Uterus (tissue), 3 donors: ENCODE measurements at regions not wholly inside any gene's neighbourhood (a gene's known extent, or its start where the extent isn't known, plus 50 kb on each side); places are given as distances from the start of the nearest gene placed in this dataset.
A peak's percentile ranks its signal among the peaks of the same experiment; 100 is the strongest.

Experiments used
- DNase-seq, 2 donors: peaks; one replicate each; pipeline ENCODE4 v3.0.0-alpha.2; 2019 to 2020
- H3K27ac ChIP-seq, 2 donors: fragments of 200-600 bp; sonication (generic); 1 replicate in 1 of 2; 2 replicates in 1 of 2; pipeline ENCODE4 v1.5.1; 2016 to 2018
- H3K27me3 ChIP-seq, 2 donors: fragments of 200-600 bp; sonication (generic); one replicate each; pipeline ENCODE4 v1.5.1; 2018 to 2019; ENCODE audit warnings: control low read depth in 1 of 2
- H3K36me3 ChIP-seq, 2 donors: fragments of 200-600 bp; sonication (generic); one replicate each; pipeline ENCODE4 v1.5.1; 2019; ENCODE audit warnings: control low read depth in 1 of 2
- H3K4me1 ChIP-seq, 2 donors: fragments of 200-600 bp; sonication (generic); one replicate each; pipeline ENCODE4 v1.5.1; 2018 to 2019; ENCODE audit warnings: control low read depth in 1 of 2
- H3K4me3 ChIP-seq, 2 donors: fragments of 200-600 bp; sonication (generic); 1 replicate in 1 of 2; 2 replicates in 1 of 2; pipeline ENCODE4 v1.5.1; 2018 to 2019; ENCODE audit warnings: mild to moderate bottlenecking in 1 of 2
- H3K9me3 ChIP-seq, 2 donors: fragments of 200-600 bp; sonication (generic); one replicate each; pipeline ENCODE4 v1.5.1; 2019; ENCODE audit warnings: control low read depth in 1 of 2
- POLR2A ChIP-seq, 2 donors: fragments of 450-650 bp; IDR thresholded peaks; one replicate each; pipeline ENCODE4 v1.6.1; 2016; ENCODE audit warnings: antibody characterized with exemption in 2 of 2, mild to moderate bottlenecking in 1 of 2, moderate library complexity in 1 of 2
- intact Hi-C: fragments of 100-400 bp; cut with DNase I; formaldehyde crosslinking; loops from one replicate; pipeline ENCODE4 v1.15.1; 2023; ENCODE audit warnings: low total_unique reads
- TF ChIP-seq, protein P1 (sequence below), 4 experiments: fragments of 200-600 bp in 2 of 4; fragments of 450-650 bp in 2 of 4; sonication (generic) in 2 of 4; IDR thresholded peaks; one replicate each; pipeline ENCODE4 v1.5.1; 2016 to 2019; ENCODE audit warnings: antibody characterized with exemption in 4 of 4, mild to moderate bottlenecking in 2 of 4, moderate library complexity in 1 of 4
- donor health status: DM: yes; HTN: yes; CAD: no.

DNA sequence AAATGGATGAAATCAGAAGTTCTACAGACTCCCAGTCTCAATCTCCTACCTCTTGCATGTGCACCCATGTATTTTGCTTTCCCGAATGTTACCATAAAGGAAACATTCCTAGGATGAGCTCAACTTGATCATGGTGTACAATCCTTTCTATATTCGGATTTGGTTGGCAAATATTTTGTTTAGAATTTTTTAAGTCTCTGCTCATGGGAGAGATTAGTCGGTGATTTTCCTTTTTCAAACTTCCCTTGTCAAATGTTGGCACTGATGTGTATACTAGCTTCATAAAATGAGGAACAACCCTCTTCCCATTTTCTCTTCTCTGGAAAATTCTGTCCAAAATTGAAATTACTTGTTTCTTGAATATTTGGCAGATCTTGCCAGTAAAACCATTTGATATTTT, 317.6 kb upstream of the RASGRP1 start:
- intact Hi-C loops = no loop called here
- DNase-seq = no peak
- no peaks in the 10 kb centered on the region for H3K9me3 ChIP-seq
- TF ChIP-seq, protein P1, sequence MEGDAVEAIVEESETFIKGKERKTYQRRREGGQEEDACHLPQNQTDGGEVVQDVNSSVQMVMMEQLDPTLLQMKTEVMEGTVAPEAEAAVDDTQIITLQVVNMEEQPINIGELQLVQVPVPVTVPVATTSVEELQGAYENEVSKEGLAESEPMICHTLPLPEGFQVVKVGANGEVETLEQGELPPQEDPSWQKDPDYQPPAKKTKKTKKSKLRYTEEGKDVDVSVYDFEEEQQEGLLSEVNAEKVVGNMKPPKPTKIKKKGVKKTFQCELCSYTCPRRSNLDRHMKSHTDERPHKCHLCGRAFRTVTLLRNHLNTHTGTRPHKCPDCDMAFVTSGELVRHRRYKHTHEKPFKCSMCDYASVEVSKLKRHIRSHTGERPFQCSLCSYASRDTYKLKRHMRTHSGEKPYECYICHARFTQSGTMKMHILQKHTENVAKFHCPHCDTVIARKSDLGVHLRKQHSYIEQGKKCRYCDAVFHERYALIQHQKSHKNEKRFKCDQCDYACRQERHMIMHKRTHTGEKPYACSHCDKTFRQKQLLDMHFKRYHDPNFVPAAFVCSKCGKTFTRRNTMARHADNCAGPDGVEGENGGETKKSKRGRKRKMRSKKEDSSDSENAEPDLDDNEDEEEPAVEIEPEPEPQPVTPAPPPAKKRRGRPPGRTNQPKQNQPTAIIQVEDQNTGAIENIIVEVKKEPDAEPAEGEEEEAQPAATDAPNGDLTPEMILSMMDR (IDR thresholded peaks at IDR 0.05) = no peak
- no peak for TF ChIP-seq POLR2A (IDR thresholded peaks at IDR 0.05)
- H3K4me3 ChIP-seq = no peak overlapping the region
- H3K27me3 ChIP-seq = no peaks in the 10 kb centered on the region
- H3K36me3 ChIP-seq = no peaks in the 10 kb centered on the region
- H3K27ac ChIP-seq = no peak overlapping the region
- peaks cover 0 to 4% of the 10 kb centered on the region in 2 donors for H3K4me1 ChIP-seq

DNA sequence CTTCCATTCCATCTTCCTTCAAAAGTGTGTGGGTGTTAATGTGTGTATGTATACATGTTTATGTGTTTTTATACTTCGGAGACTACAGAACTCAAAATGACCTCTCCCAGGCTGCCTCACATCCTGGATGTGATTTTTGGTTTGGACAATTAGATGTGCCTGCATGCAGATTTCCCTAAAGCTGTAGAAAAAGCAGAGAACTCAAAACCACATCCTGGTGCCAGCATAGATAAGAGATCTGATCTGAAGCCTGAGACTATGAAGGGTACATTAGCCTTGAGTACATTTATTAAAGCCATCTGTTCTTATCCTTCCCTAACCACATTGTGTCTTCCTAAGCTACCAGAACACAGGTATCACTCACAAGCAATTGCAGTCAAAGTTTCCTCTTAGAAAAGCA, 319.4 kb upstream of the RASGRP1 start:
- H3K27ac ChIP-seq = no peak overlapping the region
- H3K4me1 ChIP-seq = peaks cover 0 to 4% of the 10 kb centered on the region in 2 donors

DNA sequence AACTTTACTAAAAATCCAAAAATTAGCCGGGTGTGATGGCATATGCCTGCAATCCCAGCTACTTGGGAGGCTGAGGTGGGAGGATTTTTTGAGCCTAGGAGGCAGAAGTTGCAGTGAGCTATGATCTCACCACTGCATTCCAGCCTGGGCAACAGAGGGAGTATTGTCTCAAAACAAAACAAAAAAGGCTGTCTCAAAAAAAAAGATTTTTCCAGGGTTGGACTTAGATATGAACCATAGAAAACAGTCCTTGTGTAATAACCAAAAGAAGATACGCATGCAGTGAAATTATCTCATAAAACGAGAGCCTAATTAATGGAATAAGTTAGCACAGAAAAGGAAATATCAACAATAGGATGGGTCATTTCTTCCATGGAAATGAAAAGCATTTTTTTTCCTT, 320.4 kb upstream of the RASGRP1 start:
- Histone ChIP-seq H3K27me3 (no peaks in the 10 kb centered on the region), H3K4me1 (peaks cover 0 to 4% of the 10 kb centered on the region in 2 donors), H3K9me3 (no peaks in the 10 kb centered on the region), H3K36me3 (no peaks in the 10 kb centered on the region), H3K4me3 (no peak overlapping the region), H3K27ac (peak overlapping the region in 1 of 2 donors; percentile 21)
- DNase-seq = no peak
- intact Hi-C loops = no loop called here
- no peak for TF ChIP-seq POLR2A (IDR thresholded peaks at IDR 0.05)
- TF ChIP-seq, protein P1 (IDR thresholded peaks at IDR 0.05) = no peak

More for the DNA sequence above, 319.4 kb upstream of the RASGRP1 start:
- intact Hi-C loops = no loop called here
- Histone ChIP-seq H3K9me3 (no peaks in the 10 kb centered on the region), H3K4me3 (no peak overlapping the region), H3K27me3 (no peaks in the 10 kb centered on the region), H3K36me3 (no peaks in the 10 kb centered on the region)
- no peak for TF ChIP-seq POLR2A (IDR thresholded peaks at IDR 0.05)
- TF ChIP-seq, protein P1 (IDR thresholded peaks at IDR 0.05) = no peak
- no peak for DNase-seq

DNA sequence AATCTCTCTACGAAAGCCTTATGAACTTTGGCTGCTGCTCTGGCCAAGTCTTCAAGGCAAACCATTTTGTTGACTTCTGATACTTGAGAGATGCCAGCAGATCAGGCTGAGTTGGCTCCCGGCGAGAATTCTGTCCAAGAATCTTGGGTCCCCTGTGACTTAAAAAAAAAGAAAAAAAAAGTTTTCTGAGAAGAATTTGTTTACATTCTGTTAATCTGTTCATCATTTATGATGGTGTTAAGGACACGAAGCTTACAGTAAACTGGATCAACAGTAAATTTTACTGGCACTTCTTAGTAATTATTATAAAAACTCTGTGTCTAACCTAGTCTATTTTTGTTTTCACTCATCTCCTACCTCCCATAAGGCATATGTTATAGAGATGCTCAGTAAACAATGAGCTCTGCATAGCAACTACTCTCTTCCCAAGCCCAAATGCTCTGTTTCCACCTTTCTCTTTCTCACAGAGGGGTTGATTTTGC, 320.9 kb upstream of the RASGRP1 start:
- Histone ChIP-seq H3K36me3 (no peaks in the 10 kb centered on the region), H3K27me3 (no peaks in the 10 kb centered on the region), H3K27ac (peak overlapping the region in 1 of 2 donors; percentile 21), H3K9me3 (no peaks in the 10 kb centered on the region), H3K4me3 (no peak overlapping the region), H3K4me1 (peaks cover 0 to 4% of the 10 kb centered on the region in 2 donors)
- no peak for DNase-seq
- TF ChIP-seq, protein P1 (IDR thresholded peaks at IDR 0.05) = no peak
- no peak for TF ChIP-seq POLR2A (IDR thresholded peaks at IDR 0.05)
- intact Hi-C loops = no loop called here

DNA sequence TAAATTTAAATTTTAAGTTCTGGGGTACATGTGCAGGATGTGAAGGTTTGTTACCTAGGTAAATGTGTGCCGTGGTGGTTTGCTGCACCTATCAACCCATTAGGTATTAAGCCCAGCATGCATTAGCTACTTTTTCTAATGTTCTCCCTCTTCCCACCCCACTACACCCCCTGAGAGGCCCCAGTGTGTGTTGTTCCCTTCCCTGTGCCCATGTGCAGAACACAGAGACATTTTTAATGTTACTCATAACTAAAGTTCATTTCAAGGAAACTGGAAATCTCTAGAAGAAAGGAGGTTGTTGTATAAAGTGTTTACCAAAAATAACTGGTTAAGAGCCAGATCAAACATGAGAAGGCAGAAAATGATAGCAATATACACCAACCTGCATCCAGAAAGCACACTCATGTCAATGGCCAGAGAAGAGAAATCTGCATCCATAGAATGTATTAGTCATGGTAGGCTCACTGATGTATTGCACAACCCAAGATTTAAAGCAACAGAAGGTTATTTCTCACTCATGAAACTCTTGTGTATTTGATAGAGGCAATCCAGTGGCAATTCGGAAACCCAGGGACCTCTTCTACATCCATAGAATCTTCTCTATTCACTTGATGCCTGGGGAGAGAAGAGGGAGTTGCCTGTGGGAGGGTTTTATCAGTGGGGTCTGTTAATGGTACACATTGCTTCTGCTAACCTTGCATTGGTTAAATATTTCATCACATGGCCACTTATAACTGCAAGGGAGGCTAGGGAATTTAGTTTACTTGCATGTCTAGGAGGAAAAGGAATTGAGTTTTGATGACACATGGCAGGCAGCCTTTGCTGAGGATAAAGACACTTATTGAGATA, 321.9 kb upstream of the RASGRP1 start:
- H3K27ac ChIP-seq = no peak overlapping the region
- no peak for TF ChIP-seq POLR2A (IDR thresholded peaks at IDR 0.05)
- TF ChIP-seq, protein P1 (IDR thresholded peaks at IDR 0.05) = no peak
- intact Hi-C loops = no loop called here
- H3K4me1 ChIP-seq = peaks cover 0 to 4% of the 10 kb centered on the region in 2 donors
- H3K9me3 ChIP-seq = no peaks in the 10 kb centered on the region
- H3K4me3 ChIP-seq = no peak overlapping the region
- no peak for DNase-seq
- H3K36me3 ChIP-seq = no peaks in the 10 kb centered on the region
- no peaks in the 10 kb centered on the region for H3K27me3 ChIP-seq
